Gastroesophageal sphincter (tissue), 3 donors: ENCODE measurements at regions not wholly inside any gene's neighbourhood (a gene's known extent, or its start where the extent isn't known, plus 50 kb on each side); places are given as distances from the start of the nearest gene placed in this dataset.

Source experiments
- CTCF ChIP-seq, 4 experiments: fragments of 200-600 bp in 2 of 4; fragments of 450-650 bp in 2 of 4; sonication (generic) in 1 of 4; IDR thresholded peaks; one replicate each; pipeline ENCODE4 v1.5.1; 2017 to 2019; ENCODE audit warnings: antibody characterized with exemption in 4 of 4, mild to moderate bottlenecking in 2 of 4, moderate library complexity in 2 of 4
- EP300 ChIP-seq: sonication (generic); formaldehyde crosslinking; IDR thresholded peaks from one replicate; pipeline ENCODE4 v1.6.1; 2017; ENCODE audit warnings: antibody characterized with exemption, mild to moderate bottlenecking
- POLR2AphosphoS5 ChIP-seq: sonication (generic); formaldehyde crosslinking; IDR thresholded peaks from one replicate; pipeline ENCODE4 v1.6.1; 2017; ENCODE audit warnings: antibody characterized with exemption

DNA sequence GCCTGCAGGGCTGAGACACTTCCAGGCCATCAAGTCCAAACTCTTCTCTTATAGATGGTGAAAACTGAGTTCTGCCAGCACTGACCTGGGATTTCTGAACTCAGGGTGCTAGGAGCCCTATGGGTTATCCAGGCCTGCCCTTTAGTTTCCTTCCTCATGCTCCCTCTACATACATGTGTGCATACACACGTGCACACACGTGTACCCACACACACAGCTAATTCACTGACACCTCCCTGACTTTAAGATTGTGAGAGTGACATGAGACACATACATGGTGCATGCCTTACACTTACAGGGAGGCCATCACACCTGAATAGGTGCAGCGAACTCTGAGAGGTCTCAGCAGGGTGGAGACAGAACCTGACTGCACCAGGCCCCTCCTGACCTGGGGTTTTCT lies 267.4 kb downstream of the CYP26B1 start:
- no peak for TF ChIP-seq CTCF (IDR thresholded peaks at IDR 0.05)
- no peak for TF ChIP-seq POLR2AphosphoS5
- TF ChIP-seq EP300: no peak
